ENCODE measurements at regions not wholly inside any gene's neighbourhood (a gene's known extent, or its start where the extent isn't known, plus 50 kb on each side); places are given as distances from the start of the nearest gene placed in this dataset.

DNA sequence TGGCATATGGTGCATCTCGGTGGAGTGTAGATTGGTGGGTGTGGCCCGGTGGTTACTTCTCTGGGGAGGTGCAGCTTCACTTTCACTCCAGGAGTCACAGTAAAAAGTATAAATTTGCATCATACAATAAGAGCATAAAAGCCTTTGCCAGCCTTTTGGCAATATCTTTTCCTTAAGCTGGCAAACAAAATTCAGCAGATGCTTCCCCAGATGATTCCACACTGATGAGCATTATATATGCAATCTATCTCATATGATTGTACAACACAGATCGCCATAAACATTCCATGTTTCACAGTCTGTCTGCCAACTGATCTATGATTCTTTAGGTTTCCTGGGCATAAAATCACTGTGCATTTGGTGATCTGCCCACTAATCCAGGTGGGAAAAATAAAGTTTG, 120.2 kb upstream of the ALCAM start:
- DNase-seq, result no peak
- Histone ChIP-seq H3K4me3 (no peak overlapping the region), H3K4me1 (ENCODE audit: control insufficient read depth in 5 of 5, insufficient read depth in 5 of 5, low read length in 5 of 5) (no peaks in the 10 kb centered on the region), H3K9me3 (ENCODE audit: control insufficient read depth in 4 of 4, insufficient read depth in 3 of 4, low read length in 3 of 4) (peaks cover 0 to 2% (median 0%) of the 10 kb centered on the region in 4 donors), H3K27ac (ENCODE audit: low read depth in 1 of 2, low read length in 1 of 2) (no peak overlapping the region), H3K27me3 (ENCODE audit: control insufficient read depth in 3 of 3, insufficient read depth in 3 of 3, low read length in 2 of 3) (no peaks in the 10 kb centered on the region), H3K36me3 (ENCODE audit: control insufficient read depth in 4 of 4, insufficient read depth in 4 of 4, low read length in 4 of 4) (no peaks in the 10 kb centered on the region), H3K9ac (ENCODE audit: insufficient read depth in 1 of 2, low read length in 2 of 2) (no peak overlapping the region)
- 86% methylated on average over 3 of the region's 3 CpGs for WGBS, 2 donors
- no peak for ATAC-seq (ENCODE audit: insufficient read depth, low FRiP score)
- TF ChIP-seq, protein P1, sequence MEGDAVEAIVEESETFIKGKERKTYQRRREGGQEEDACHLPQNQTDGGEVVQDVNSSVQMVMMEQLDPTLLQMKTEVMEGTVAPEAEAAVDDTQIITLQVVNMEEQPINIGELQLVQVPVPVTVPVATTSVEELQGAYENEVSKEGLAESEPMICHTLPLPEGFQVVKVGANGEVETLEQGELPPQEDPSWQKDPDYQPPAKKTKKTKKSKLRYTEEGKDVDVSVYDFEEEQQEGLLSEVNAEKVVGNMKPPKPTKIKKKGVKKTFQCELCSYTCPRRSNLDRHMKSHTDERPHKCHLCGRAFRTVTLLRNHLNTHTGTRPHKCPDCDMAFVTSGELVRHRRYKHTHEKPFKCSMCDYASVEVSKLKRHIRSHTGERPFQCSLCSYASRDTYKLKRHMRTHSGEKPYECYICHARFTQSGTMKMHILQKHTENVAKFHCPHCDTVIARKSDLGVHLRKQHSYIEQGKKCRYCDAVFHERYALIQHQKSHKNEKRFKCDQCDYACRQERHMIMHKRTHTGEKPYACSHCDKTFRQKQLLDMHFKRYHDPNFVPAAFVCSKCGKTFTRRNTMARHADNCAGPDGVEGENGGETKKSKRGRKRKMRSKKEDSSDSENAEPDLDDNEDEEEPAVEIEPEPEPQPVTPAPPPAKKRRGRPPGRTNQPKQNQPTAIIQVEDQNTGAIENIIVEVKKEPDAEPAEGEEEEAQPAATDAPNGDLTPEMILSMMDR (IDR thresholded peaks at IDR 0.05; ENCODE audit: control extremely low read depth, extremely low read depth), result no peak

DNA sequence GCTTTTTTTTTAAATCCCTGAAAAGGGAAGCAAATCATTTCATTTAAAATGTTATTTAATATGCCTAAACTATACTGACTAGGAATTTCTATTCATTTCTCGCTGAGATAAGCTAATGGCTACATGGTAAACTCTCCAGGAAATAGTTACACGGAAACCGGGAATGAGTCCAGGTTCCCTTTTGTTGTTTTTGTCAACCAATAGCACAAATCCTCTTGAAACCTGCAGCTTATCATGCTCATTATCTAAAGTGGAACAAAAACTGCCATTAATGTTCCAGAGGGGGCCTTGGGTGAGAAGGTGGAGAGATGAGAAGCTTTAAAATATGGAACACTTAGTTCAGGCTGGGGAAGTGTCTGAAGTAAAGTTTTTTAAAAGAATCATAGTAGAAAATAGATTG, 113.5 kb upstream of the ALCAM start:
- Histone ChIP-seq H3K27me3 (ENCODE audit: control insufficient read depth in 3 of 3, insufficient read depth in 3 of 3, low read length in 2 of 3) (no peaks in the 10 kb centered on the region), H3K4me3 (no peak overlapping the region), H3K36me3 (ENCODE audit: control insufficient read depth in 4 of 4, insufficient read depth in 4 of 4, low read length in 4 of 4) (no peaks in the 10 kb centered on the region), H3K4me1 (ENCODE audit: control insufficient read depth in 5 of 5, insufficient read depth in 5 of 5, low read length in 5 of 5) (no peaks in the 10 kb centered on the region), H3K27ac (ENCODE audit: low read depth in 1 of 2, low read length in 1 of 2) (no peak overlapping the region), H3K9me3 (ENCODE audit: control insufficient read depth in 4 of 4, insufficient read depth in 3 of 4, low read length in 3 of 4) (peaks cover 0 to 2% (median 0%) of the 10 kb centered on the region in 4 donors), H3K9ac (ENCODE audit: insufficient read depth in 1 of 2, low read length in 2 of 2) (no peak overlapping the region)
- WGBS, 2 donors, result 33 to 58% methylated on average over 3 of the region's 3 CpGs
- TF ChIP-seq, protein P1 (IDR thresholded peaks at IDR 0.05; ENCODE audit: control extremely low read depth, extremely low read depth), result no peak
- DNase-seq, result peak; percentile 17 to 81 (median 57)
- no peak for ATAC-seq (ENCODE audit: insufficient read depth, low FRiP score)

DNA sequence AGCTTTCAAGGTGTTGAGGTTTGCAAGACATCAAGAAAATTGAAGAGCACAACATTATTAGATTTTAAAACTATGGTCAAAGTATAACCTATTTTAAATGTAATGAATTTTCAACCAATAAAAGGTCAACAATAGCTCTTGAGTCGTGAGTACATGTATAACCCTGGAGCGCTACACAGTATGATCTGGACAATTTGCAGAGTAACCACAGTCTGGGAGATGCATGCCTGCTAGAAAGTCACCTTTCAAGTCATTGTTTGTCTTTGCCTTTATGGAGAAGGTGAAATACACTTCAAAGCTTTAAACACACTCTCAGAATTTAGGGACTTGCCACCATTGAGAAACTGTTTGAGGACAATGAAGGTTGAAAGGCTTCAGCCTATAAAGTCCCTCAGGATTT, 112.6 kb upstream of the ALCAM start:
- WGBS, 2 donors, result 76 to 89% methylated on average over 2 of the region's 2 CpGs
- Histone ChIP-seq H3K36me3 (ENCODE audit: control insufficient read depth in 4 of 4, insufficient read depth in 4 of 4, low read length in 4 of 4) (no peaks in the 10 kb centered on the region), H3K27ac (ENCODE audit: low read depth in 1 of 2, low read length in 1 of 2) (no peak overlapping the region), H3K4me3 (no peak overlapping the region), H3K27me3 (ENCODE audit: control insufficient read depth in 3 of 3, insufficient read depth in 3 of 3, low read length in 2 of 3) (no peaks in the 10 kb centered on the region), H3K4me1 (ENCODE audit: control insufficient read depth in 5 of 5, insufficient read depth in 5 of 5, low read length in 5 of 5) (no peaks in the 10 kb centered on the region), H3K9ac (ENCODE audit: insufficient read depth in 1 of 2, low read length in 2 of 2) (no peak overlapping the region), H3K9me3 (ENCODE audit: control insufficient read depth in 4 of 4, insufficient read depth in 3 of 4, low read length in 3 of 4) (peaks cover 0 to 2% (median 0%) of the 10 kb centered on the region in 4 donors)
- TF ChIP-seq, protein P1 (IDR thresholded peaks at IDR 0.05; ENCODE audit: control extremely low read depth, extremely low read depth), result no peak
- DNase-seq (no peak), ATAC-seq (ENCODE audit: insufficient read depth, low FRiP score) (no peak)

DNA sequence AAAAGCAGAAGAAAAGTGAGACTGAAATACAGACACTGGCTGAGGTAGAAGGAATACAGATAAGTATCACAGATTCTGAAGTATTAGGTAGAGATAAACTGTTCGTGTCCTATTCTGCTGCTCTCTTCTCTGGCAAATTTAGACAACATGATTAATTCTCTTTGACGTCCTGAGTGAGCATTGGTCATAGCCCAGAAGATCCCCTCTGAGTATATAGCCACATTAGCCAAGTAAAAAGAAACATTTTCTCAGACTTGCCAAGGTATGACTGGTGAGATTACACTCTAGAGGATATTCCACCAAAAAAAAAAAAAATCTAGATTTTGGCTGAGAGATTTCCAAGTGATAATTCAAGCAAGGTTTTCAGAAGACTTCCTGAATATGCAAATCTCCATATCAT, 111.4 kb upstream of the ALCAM start:
- peaks cover 0 to 2% (median under 1%) of the 10 kb centered on the region in 4 donors for H3K9me3 ChIP-seq (ENCODE audit: control insufficient read depth in 4 of 4, insufficient read depth in 3 of 4, low read length in 3 of 4)
- WGBS, 2 donors, result 39 to 58% methylated on average over 2 of the region's 2 CpGs
- H3K27me3 ChIP-seq (ENCODE audit: control insufficient read depth in 3 of 3, insufficient read depth in 3 of 3, low read length in 2 of 3), result no peaks in the 10 kb centered on the region
- H3K4me3 ChIP-seq, result no peak overlapping the region
- H3K4me1 ChIP-seq (ENCODE audit: control insufficient read depth in 5 of 5, insufficient read depth in 5 of 5, low read length in 5 of 5), result no peaks in the 10 kb centered on the region
- H3K9ac ChIP-seq (ENCODE audit: insufficient read depth in 1 of 2, low read length in 2 of 2), result no peak overlapping the region
- TF ChIP-seq, protein P1 (IDR thresholded peaks at IDR 0.05; ENCODE audit: control extremely low read depth, extremely low read depth), result no peak
- DNase-seq, result no peak
- no peak overlapping the region for H3K27ac ChIP-seq (ENCODE audit: low read depth in 1 of 2, low read length in 1 of 2)
- no peak for ATAC-seq (ENCODE audit: insufficient read depth, low FRiP score)
- H3K36me3 ChIP-seq (ENCODE audit: control insufficient read depth in 4 of 4, insufficient read depth in 4 of 4, low read length in 4 of 4), result no peaks in the 10 kb centered on the region

All from lung (tissue), 11 donors.